Fibroblast of skin of right quadriceps (primary cell): ENCODE measurements at regions not wholly inside any gene's neighbourhood (a gene's known extent, or its start where the extent isn't known, plus 50 kb on each side); places are given as distances from the start of the nearest gene placed in this dataset.
A peak's percentile ranks its signal among the peaks of the same experiment; 100 is the strongest.

Experiments
- DNase-seq: peaks from one replicate; pipeline ENCODE4 v3.0.0-alpha.2; 2013

DNA sequence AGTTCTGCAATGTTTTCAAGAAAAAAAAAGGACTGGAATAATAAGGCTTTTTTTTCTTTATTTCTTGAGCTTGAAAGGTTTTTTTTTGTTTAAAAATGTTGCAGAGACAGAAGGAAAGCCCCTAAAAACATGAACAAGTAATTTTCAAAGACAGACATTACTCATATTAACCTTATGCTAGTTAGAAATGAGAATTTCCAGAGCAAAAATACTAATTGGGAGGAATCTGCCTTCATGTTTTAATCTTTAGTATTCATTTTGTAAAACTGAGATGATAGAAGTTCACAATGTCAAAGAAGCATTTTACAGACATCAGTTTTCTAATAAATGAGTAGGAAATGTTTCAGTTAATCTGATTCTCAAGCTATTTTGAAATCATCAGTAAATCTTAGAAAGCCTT lies 1805.3 kb downstream of the PCDH7 start:
- no peak for DNase-seq

DNA sequence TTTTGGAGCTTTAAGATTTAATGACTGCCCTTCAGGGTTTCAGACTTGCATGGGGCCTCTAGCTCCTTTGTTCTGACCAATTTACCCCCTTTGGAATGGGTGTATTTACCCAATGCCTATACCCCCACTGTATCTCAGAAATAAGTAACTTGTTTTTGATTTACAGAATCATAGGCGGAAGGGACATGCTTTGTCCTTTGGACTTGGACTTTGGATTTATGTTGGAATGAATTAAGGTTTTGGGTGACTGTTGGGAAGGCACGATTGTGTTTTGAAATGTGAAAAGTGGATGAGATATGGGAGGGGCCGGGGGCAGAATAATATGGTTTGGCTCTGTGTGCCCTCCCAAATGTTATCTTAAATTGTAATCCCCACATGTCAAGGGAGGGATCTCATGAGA lies 1824.7 kb downstream of the PCDH7 start:
- DNase-seq = no peak

DNA sequence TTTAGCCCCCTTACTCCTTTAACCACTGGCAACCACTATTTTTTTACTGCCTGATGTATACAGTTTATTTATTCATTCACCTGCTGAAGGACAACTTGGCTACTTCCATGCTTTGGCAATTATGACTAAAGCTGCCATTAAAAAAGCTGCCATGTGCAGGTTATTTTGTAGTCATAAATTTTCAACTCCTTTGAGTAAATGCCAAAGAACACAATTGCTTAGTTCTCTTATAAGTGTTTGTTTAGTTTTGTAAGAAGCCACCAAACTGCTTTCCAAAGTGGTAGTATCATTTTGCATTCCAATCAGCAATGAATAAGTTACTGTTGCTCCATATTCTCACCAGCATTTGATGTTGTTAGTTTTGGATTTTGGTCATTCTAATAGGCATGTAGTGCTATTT lies 1831.8 kb downstream of the PCDH7 start:
- no peak for DNase-seq

DNA sequence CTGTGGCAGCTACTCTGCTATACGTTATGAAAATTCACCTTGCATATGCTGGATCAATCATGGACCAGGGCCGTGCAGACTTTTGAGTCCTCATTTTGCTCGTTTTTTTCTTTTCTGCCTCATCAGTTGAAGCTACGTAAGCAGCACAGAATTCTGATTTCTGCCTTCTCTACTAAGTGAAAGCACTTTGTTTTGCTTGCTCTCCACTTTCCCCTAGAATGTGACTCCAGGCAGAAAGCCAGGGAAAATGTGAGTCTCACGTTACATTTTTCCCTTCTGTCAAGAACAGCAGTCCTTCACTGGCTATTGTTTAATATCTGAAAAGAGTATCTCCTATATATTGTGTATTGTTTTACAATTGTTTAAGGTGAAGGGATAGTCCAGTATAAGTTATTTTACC lies 1840.1 kb downstream of the PCDH7 start:
- peak; percentile 33 for DNase-seq

DNA sequence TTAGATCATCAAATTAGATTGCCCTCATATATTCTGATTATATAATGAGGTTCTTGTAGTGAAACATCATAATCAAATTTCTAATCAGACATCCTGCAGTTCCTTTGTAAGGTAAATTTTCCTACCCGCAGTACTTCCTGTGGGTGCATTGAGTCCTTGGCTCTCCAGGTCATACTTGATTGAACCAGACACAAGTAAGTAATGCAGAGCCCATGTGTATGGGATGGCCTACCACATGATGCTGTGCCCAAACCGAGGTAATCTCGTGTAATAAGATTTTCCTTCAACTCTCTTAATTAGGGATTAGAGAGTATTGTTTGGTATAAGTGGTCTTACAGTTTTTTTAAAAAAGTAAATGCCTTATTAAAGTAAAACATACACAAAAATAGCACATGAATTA lies 1841.8 kb downstream of the PCDH7 start:
- DNase-seq = no peak

DNA sequence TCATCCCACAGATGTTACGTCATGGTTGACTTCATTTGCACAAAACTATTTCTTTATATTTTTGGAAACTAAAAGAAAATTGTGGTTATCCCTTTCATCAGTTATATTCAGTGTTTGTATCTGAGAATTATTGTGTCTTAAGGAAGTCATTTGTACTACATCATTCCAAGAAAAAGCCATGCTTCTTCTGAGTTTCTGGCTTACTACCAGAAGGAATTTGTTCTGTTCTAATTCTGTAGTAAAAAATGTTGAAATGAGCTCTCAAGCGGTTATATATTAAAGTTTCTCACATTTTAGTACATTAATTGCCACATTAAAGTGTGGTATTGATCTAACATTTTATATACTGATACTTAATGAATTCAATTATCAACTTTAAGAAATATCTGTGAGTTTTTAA lies 1844.5 kb downstream of the PCDH7 start:
- no peak for DNase-seq

DNA sequence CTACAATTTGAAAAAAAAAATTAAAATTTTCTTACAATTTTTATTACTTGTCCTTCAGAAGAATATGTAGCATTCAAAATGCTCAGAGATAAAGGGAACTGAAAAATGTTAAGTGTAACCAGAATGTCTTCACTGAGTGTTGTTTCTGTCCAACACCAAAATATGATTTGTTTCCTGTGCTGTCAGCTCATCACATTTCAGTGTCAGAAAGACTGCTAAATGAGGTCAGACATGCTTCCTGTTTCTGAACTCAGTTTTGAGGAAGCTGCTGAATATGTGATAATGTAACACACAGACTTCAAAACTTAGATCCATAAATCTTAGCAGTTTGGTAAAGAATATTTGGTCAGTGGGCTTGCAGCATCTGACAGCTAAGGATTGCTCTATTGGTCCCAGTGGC lies 1849.7 kb downstream of the PCDH7 start:
- DNase-seq = no peak

DNA sequence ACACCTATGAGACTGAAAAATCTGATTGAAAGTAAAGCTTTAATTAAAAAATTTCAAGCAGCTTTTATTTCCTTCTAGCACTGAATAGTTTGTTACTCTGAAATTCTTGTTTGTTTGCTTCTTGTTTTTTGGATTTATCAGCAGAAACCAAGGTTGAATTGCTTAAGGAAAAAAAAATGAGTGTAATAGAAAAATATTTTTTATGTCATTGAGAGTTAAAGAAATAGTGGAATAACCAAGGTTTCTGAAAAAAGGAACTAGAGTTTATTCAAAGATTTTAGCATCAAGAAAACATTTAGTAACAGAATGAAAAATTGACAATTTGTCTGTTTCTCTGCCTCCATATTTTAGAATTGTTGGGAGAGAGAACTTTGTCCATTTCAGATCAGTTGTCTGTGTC lies 1852.2 kb downstream of the PCDH7 start:
- DNase-seq = no peak

DNA sequence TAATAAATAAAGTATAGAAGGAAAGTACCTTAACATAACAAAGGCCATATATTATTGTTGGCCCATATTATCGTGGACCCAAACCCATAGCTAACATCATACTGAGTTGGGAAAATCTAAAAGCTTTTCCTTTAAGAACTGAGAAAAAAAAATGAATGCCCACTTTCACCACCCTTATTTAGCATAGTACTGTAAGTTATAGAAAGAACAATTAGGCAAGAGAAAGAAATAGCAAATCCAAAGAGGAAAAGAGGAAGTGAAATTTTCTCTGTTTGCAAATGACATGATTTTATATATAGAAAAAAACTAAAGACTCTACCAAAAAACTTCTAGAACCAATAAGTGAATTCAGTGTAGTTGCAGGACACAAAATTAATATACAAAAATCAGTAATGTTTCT lies 1854.6 kb downstream of the PCDH7 start:
- no peak for DNase-seq

DNA sequence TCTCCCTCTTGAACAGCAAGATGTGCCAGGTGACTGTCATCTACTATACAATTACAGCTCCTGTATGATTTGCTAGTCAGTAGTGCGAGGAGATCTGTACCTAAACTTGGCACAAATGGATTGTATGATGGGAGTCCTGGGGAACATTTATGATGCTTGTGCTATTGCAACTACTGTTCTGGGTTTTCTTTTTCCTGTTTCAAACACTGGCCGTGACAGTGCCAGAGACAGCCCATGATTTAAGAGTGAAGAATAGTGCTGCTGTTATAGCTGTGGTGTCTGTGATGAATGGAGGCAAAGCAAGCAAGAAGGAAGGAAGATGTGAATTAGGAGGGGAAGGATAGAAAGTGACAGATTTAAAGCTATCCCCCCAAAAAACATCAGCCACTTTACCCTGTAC lies 1868.9 kb downstream of the PCDH7 start:
- no peak for DNase-seq

DNA sequence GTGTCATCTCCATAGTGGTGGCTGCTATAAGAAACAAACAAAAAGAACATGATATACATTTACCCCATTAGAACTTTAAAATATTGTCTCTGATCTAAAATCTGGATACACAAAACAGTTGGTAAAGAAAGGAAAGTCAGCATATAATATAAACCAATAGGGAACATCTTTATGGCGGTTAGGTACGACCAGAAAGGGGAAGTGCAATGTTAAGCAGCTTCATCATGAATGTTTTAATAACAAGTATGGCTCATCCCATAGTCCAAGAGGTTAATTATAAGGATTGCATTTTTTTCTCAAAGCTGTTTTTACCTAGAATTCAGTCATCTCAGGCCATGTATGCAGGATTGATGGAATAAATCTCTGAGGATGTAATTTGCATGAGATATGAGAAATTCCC lies 1869.7 kb downstream of the PCDH7 start:
- no peak for DNase-seq

DNA sequence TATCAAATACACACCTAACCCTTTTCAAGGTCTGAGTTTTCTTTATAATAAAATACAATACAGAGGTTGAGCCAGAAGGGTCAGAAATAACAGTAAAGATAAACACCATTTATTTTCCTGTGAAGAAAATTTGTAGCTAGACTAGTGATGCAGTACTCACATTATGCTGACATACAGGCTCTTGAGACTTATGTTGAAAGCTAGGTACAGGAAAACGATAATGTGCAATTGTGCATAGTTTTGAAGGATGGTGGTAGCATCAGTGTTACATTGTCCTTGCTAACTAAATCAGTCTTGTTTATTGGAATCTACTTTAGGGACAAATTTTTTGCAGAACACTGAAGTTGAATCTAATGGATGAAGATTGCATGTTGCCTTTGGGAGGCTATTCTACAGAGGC lies 1877.2 kb downstream of the PCDH7 start:
- no peak for DNase-seq

DNA sequence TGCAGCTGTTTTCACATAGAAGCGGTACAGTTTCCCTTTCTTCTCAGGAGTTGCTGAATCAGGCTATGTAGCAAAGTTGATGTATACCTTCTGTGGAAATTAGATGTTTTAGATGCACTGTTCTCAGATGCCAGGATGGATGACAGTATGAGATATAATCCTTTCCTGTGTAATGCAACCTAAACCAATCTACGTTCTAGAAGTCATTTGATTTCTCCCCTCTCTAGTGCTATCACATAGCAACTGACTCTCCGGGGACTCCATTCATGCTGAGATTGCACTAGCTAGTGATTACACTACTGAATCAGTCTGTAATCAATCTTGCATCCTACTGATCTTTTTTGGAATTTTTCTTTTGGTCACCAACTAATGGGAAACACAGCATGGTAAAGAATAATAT lies 1881.7 kb downstream of the PCDH7 start:
- DNase-seq = no peak

DNA sequence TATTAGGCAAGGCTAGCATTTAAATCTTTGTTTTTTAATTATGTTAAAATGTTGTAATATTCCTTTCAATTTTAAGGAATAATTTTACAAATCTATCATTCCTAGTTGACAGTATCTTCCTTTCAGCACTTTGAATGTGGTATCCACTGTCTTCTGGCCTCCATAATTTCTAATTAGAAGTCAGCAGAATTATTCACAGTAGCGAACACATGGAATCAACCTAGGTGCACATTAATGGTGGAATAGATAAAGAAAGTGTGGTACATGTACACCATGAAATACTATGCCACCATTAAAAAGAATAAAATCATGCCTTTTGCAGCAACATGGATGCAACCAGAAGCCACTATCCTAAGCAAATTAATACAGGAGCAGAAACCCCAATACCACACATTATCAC lies 1887.8 kb downstream of the PCDH7 start:
- DNase-seq = no peak

DNA sequence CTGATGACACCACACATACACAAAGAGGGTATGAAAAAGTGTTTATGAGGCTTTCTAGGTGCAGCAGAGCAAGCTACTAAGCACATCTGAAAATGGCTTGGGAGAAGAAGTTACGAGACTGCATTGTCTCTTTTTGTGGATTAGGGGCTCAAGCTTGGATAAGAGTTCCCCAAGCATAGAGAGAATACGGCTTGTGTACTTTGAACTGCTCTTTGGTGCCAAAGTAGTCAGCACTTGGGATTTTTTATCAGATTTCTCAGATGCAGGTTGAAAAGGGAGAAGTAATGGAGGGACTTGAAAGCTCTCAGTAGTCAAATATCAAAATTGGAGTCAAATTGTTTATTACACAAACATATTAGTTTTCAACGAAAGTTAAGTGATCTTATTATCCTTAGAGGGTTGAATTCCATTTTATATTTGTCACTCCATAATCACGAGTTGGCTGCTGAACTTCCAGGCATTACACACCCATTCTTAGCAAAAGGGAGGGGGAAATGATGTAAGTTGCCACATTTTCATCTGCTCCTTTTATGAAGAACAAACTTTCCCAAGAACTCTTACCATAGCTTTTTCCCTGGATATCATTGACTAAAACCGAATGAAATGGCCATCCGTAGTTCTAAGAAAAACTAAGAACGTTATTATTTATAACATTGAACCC lies 1904.9 kb downstream of the PCDH7 start:
- no peak for DNase-seq

DNA sequence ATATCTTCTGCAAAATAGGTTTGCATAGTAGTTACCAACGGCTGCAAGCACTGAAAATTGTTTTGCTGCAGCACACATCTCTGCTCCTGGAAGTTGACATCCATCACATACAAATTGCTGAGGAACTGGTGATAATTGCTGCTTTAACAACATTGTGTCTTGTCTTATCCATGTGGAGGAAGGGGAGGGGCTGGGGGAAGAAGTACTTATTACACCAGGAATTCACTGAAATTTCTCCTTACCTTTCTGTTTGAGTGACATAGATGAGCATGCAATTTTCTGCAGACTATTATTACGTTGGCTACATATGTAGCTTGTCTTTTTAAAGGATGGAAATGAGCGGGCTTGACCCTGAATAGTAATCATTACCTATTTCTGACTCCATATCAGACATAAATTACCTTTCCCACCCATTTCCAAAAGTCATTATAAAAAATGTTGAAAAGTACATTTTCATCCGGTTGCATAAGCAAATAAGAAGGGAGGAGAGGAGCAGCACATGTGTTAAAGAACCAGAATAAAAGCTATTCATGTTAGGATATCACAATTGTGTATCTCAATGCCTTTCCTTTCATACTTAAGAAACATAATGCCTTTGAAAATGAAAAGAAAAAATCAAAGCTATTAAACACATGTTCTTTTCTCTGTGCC lies 1905.6 kb downstream of the PCDH7 start:
- no peak for DNase-seq

DNA sequence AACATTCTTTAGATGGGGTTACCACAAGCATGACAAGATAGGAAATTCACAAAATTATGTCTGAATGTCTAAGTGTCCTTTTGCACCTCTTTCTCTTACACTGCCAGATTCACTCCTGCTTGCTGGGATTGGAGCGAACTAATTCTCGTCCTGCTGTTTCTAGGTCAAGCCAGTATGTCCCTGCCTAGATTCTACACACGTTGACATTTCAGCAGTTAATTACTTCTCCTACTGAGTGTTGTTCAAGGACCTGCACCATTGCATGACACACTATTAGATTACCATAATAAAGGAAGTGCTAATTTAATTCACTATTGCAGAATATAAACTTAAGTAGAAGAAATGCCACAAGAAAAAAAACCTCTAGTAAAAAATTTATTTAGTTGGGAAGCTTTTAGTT lies 1911.7 kb downstream of the PCDH7 start:
- DNase-seq = no peak

DNA sequence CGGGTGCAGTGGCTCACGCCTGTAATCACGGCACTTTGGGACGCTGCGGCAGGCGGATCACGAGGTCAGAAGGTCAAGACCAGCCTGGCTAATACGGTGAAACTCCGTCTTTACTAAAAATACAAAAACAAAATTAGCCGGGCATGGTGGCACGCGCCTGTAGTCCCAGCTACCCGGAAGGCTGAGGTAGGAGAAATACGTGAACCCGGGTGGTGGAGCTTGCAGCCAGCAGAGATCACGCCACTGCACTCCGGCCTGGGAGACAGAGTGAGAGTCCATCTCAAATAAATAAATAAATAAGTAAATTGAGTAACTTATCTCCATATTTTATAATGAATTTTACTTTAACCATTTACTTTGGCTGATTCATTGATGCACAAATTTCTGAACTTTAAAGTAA lies 1913.3 kb downstream of the PCDH7 start:
- DNase-seq = no peak

DNA sequence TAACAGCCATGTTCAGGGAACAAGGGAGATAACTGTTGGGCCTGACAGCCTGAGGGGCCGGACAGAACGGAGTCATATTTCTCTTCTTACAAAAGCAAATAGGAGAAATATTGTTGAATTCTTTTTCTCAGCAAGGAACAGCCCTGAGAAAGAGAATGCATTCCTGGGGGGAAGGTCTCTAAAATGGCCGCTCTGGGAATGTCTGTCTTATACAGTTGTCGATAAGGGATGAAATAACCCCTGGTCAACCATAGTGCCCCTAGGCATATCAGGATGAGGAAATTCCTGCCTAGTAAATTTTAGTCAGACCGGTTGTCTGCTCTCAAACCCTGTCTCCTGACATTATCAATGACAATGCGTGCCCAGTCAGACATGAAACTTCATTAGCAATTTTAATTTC lies 1925.5 kb downstream of the PCDH7 start:
- DNase-seq = no peak

DNA sequence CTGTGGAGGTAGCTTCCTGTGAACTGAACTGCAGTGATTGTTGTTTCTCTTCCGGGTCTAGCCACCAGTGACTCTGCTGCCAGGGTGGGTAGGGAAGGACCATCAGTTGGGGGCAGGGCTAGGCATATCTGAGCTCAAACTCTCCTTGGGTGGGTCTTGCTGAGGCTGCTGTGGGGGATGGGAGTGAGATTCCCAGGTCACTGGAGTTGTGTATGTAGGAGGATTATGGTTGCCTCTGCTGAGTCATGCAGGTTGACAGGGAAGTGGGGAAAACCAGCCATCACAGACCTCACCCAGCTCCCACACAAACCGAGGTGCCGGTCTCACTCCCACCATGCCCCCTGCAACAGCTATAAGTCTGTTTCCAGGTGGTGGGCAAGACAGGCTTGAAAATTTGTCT lies 1937.8 kb downstream of the PCDH7 start:
- no peak for DNase-seq

DNA sequence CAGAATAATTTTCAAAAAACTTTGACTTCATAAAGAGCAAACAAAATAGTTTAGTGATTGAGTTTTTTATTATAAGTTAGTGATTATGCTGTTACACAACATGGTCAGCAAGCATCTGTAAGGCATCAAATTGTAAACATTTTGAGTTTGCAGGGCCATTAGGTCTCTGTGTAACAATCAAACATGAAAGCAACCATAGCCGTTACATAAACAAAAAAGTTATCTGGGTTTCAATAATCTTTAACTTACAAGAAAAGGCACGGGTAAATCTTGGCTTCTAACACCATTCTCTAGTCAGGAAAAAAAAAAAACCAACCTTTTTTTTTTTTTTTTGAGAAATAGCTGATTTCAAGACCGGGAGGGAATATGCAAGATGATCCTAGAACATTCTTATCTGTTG lies 1941.1 kb downstream of the PCDH7 start:
- DNase-seq = no peak

DNA sequence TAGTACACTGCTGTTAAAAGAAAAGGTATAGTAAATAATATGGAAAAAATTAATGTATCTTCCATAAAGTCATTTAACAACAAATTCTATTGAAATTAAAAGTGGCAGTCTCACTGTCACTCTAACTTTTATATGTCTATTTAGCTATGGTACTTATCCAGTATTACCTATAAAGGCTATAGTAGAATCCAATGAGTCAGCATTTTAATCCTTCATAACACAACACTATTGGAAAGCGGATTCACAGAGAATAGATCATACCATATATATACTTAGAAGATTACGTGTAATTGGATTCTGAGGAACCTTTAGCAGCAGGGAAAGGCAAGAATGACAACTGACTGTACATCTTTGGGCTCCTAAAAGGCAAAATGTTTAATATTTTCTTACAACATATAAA lies 1942.6 kb downstream of the PCDH7 start:
- DNase-seq = no peak

DNA sequence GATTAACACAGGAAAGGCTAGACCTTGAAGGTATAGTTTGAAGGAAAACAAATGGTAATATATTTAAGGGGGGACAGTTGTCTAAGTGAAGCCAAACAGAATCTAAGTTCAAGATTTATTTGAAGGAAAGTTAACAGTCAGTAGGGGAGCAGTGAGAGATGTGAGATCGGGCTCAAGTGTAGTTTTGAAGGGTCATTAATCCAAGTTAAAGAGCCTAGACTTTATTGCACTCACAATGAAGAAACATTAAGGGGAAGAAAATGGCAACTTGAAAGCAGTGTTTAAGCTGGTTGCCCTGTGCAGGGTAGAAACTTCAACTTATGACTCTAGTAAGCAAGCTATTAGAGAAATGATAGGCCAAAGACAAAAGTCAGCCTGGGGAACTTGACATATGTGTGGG lies 1952.2 kb downstream of the PCDH7 start:
- no peak for DNase-seq

DNA sequence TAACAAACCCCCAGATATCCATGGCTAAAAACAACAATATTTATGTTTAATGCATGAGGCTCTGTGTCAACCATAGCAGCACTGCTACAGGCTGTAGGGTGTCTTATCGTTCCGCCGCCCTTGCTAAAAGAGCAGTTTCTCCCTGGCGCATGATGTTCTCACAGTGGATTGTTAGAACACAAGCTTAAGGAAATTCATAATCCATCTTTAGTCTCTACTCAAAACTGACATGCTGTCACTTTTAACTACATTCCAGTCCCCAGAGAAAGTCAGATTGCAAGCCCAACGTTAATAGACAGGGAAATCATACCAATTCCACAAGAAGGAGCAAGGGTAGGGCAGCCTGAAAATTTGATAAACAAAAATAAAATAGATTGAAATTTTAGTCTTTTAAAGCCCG lies 1960.8 kb downstream of the PCDH7 start:
- no peak for DNase-seq

DNA sequence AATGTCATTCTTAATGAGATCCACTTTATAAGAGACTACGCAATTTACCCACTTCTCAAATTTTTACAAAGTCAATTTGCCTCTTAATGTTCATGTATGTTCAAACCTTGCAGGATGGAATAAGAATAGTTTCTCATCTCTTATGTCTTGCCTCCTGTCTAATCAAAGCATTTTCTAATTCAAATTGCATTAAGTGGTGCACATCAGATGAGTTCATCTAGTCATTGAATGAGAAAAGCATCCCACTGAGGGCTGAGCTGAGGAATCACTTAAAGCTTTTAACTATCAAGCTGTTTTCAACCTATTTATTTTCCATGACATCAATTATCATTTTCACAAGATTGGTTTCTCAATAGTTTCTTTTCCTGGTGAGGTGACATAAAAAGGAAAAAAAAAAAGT lies 1964.0 kb downstream of the PCDH7 start:
- DNase-seq = no peak
